HEK293T (cell line): ENCODE measurements at regions not wholly inside any gene's neighbourhood (a gene's known extent, or its start where the extent isn't known, plus 50 kb on each side); places are given as distances from the start of the nearest gene placed in this dataset.

Experiments
- BHLHE40 ChIP-seq: fragments of 450-650 bp; IDR thresholded peaks from 2 replicates; pipeline ENCODE4 v1.6.1; 2016; ENCODE audit warnings: mild to moderate bottlenecking, moderate library complexity, borderline replicate concordance
- CTBP1 ChIP-seq: fragments of 450-650 bp; IDR thresholded peaks from 2 replicates; pipeline ENCODE4 v1.6.1; 2016; ENCODE audit warnings: borderline replicate concordance
- ELF4 ChIP-seq: fragments of 450-650 bp; IDR thresholded peaks from 2 replicates; pipeline ENCODE4 v1.6.1; 2017; ENCODE audit warnings: antibody characterized with exemption
- FOXA1 ChIP-seq: fragments of 450-650 bp; IDR thresholded peaks from 2 replicates; pipeline ENCODE4 v1.6.1; 2016; ENCODE audit warnings: mild to moderate bottlenecking
- FOXK2 ChIP-seq: fragments of 450-650 bp; IDR thresholded peaks from 2 replicates; pipeline ENCODE4 v1.6.1; 2016; ENCODE audit warnings: mild to moderate bottlenecking
- HDGF ChIP-seq: fragments of 450-650 bp; IDR thresholded peaks from 2 replicates; pipeline ENCODE4 v1.6.1; 2017; ENCODE audit warnings: antibody characterized with exemption, borderline replicate concordance
- L3MBTL2 ChIP-seq: fragments of 450-650 bp; conservative IDR thresholded peaks from 2 replicates; pipeline ENCODE4 v1.6.1; 2016; ENCODE audit warnings: mild to moderate bottlenecking
- NFRKB ChIP-seq: fragments of 450-650 bp; IDR thresholded peaks from 2 replicates; pipeline ENCODE4 v1.6.1; 2016; ENCODE audit warnings: mild to moderate bottlenecking, moderate library complexity
- SUZ12 ChIP-seq: fragments of 450-650 bp; IDR thresholded peaks from 2 replicates; pipeline ENCODE4 v1.6.1; 2016; ENCODE audit warnings: mild to moderate bottlenecking
- TF ChIP-seq, protein P1 (sequence below): fragments of 450-650 bp; IDR thresholded peaks from 2 replicates; pipeline ENCODE4 v1.6.1; 2016

DNA sequence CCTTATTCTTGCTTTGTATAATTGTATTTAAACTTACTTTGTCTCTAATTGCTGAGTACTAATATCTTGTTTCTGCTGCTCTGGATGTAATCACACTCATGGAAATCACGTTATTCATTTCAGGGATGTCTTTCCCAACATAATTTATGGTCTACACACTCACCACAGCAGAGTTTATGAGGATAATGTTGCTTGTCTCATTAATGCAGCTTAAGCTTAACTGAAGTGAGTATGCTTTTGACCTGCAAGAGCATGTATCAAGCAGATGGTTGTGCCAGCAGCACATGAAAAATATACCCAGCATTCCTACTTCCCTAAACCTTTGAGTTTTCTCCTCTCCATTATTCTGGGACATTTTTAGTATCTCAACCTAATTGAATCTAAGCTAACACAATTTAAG is 1080.9 kb downstream of the SLITRK5 start:
- TF ChIP-seq NFRKB: no peak
- TF ChIP-seq SUZ12: no peak
- TF ChIP-seq L3MBTL2: no peak
- TF ChIP-seq FOXA1: no peak
- TF ChIP-seq HDGF: no peak
- TF ChIP-seq FOXK2: no peak
- TF ChIP-seq CTBP1: no peak
- TF ChIP-seq BHLHE40: no peak
- TF ChIP-seq, protein P1, sequence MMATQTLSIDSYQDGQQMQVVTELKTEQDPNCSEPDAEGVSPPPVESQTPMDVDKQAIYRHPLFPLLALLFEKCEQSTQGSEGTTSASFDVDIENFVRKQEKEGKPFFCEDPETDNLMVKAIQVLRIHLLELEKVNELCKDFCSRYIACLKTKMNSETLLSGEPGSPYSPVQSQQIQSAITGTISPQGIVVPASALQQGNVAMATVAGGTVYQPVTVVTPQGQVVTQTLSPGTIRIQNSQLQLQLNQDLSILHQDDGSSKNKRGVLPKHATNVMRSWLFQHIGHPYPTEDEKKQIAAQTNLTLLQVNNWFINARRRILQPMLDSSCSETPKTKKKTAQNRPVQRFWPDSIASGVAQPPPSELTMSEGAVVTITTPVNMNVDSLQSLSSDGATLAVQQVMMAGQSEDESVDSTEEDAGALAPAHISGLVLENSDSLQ: peak; percentile 89
- TF ChIP-seq ELF4: no peak
